K562 (cell line): ENCODE measurements at regions not wholly inside any gene's neighbourhood (a gene's known extent, or its start where the extent isn't known, plus 50 kb on each side); places are given as distances from the start of the nearest gene placed in this dataset.

Source experiments
- ATAC-seq: fragments of 200-7000 bp; cut with Tn5 transposase; 3 replicates; pipeline ENCODE4 v1.9.1; 2020; ENCODE audit warnings: moderate library complexity
- BruUV-seq: library from RNA; stranded (reverse); fragments of 400-500 nt; replicated peaks from 2 replicates; lab custom pipeline; 2021; lab: Mats Ljungman, UMichigan
- CTCF ChIA-PET: fragments of 300-600 bp; formaldehyde crosslinking; extraction: SDS; loops from one replicate; lab custom pipeline; 2021; ENCODE audit warnings: low intra/inter-chr PET ratio; lab: Yijun Ruan, JAX
- POLR2A ChIA-PET: fragments of 300-600, 350-650 bp; sonication (Branson Sonifier 250); formaldehyde crosslinking; extraction: SDS; loops from one replicate; lab custom pipeline; 2021; ENCODE audit warnings: antibody characterized with exemption, inconsistent platforms; lab: Yijun Ruan, JAX
- DNase-seq, 4 experiments: peaks; one replicate each; pipeline versions ENCODE4 v3.0.0 to v3.0.0-alpha.2; 2011 to 2018; ENCODE audit warnings: low spot score in 3 of 4, mixed read lengths in 3 of 4; ENCODE audit errors: extremely low read depth in 1 of 4
- FAIRE-seq: peaks from 2 replicates; lab custom pipeline; 2011; peaks lifted over from hg19 to GRCh38; lab: Jason Lieb, UNC
- H2AFZ ChIP-seq: 2 replicates; pipeline ENCODE4 v1.6.0; 2011; ENCODE audit warnings: low read depth, low read length, control low read depth, inconsistent platforms
- H3K27ac ChIP-seq: fragments of 200-600 bp; 3 replicates; pipeline ENCODE4 v1.8.0; 2011; ENCODE audit warnings: low read depth, mild to moderate bottlenecking, control low read depth, inconsistent platforms, low read length, moderate library complexity, mixed read lengths; ENCODE audit errors: extremely low read depth
- H3K27me3 ChIP-seq, 2 experiments: fragments of 300-600 bp in 1 of 2; 2 replicates in 1 of 2; 3 replicates in 1 of 2; pipeline versions ENCODE4 v1.6.0 to v1.8.0; 2011; ENCODE audit warnings: inconsistent platforms in 2 of 2, low read length in 2 of 2, mild to moderate bottlenecking in 1 of 2, mixed read lengths in 1 of 2, moderate library complexity in 1 of 2; ENCODE audit not compliant: control insufficient read depth in 2 of 2, insufficient read depth in 2 of 2
- H3K36me3 ChIP-seq: fragments of 300-600 bp; 3 replicates; pipeline ENCODE4 v1.8.0; 2011; ENCODE audit warnings: mild to moderate bottlenecking, low read length, inconsistent platforms; ENCODE audit not compliant: control insufficient read depth, insufficient read depth
- H3K4me1 ChIP-seq, 2 experiments: fragments of 200-600 bp in 1 of 2; replicated peaks in 1 of 2; 2 replicates in 1 of 2; 3 replicates in 1 of 2; pipeline versions ENCODE4 v1.5.1 to v1.8.0; 2011; ENCODE audit warnings: inconsistent platforms in 2 of 2, low read length in 2 of 2, mild to moderate bottlenecking in 1 of 2, mixed read lengths in 1 of 2, moderate library complexity in 1 of 2; ENCODE audit not compliant: control insufficient read depth in 2 of 2, insufficient read depth in 2 of 2
- H3K4me2 ChIP-seq: 2 replicates; pipeline ENCODE4 v1.6.1; 2011; ENCODE audit warnings: low read length, control low read depth, inconsistent platforms, mixed read lengths; ENCODE audit not compliant: insufficient read depth
- H3K4me3 ChIP-seq: fragments of 200-600 bp; sonication (generic), shearing (Covaris generic); 2 replicates; pipeline ENCODE4 v1.5.1; 2016; ENCODE audit warnings: control low read depth, inconsistent platforms
- H3K79me2 ChIP-seq: fragments of 200-600 bp; 3 replicates; pipeline ENCODE4 v1.8.0; 2011; ENCODE audit warnings: low read length, inconsistent platforms; ENCODE audit not compliant: control insufficient read depth, insufficient read depth
- H3K9ac ChIP-seq, 2 experiments: 2 replicates each; pipeline versions ENCODE4 v1.6.0 to v1.6.1; 2011; ENCODE audit warnings: low read depth in 2 of 2, low read length in 2 of 2, control low read depth in 1 of 2, inconsistent platforms in 1 of 2, mild to moderate bottlenecking in 1 of 2, mixed read lengths in 1 of 2; ENCODE audit not compliant: insufficient read depth in 1 of 2
- H3K9me1 ChIP-seq: one replicate; pipeline ENCODE4 v1.6.0; 2011; ENCODE audit warnings: inconsistent platforms, mild to moderate bottlenecking, low read length, moderate library complexity; ENCODE audit not compliant: control insufficient read depth, insufficient read depth
- H3K9me3 ChIP-seq: replicated peaks from 2 replicates; pipeline ENCODE4 v1.5.1; 2011; ENCODE audit warnings: low read depth, low read length, inconsistent platforms; ENCODE audit not compliant: control insufficient read depth, insufficient read depth
- H4K20me1 ChIP-seq: replicated peaks from 2 replicates; pipeline ENCODE4 v1.6.1; 2011; ENCODE audit warnings: low read length, inconsistent platforms, mixed read lengths; ENCODE audit not compliant: control insufficient read depth, insufficient read depth
- HNRNPLL ChIP-seq: fragments of 200-400 bp; formaldehyde crosslinking; IDR thresholded peaks from 2 replicates; pipeline ENCODE4 v1.6.1; 2017; ENCODE audit warnings: low read length, low read depth, mild to moderate bottlenecking; ENCODE audit not compliant: poor library complexity, severe bottlenecking
- KLF13 ChIP-seq: fragments of 450-650 bp; IDR thresholded peaks from 2 replicates; pipeline ENCODE4 v1.6.1; 2016; ENCODE audit warnings: missing genetic modification characterization, low read depth, mild to moderate bottlenecking, missing compliant biosample characterization, moderate library complexity, borderline replicate concordance
- POLR3G ChIP-seq: IDR thresholded peaks from 2 replicates; pipeline ENCODE4 v1.6.1; 2011; ENCODE audit not compliant: insufficient read length, insufficient replicate concordance; ENCODE audit errors: extremely low read depth
- ZNF282 ChIP-seq: sonication (generic); formaldehyde crosslinking; IDR thresholded peaks from 2 replicates; pipeline ENCODE4 v1.8.1; 2023; ENCODE audit warnings: missing genetic modification reagents
- ZNF75A ChIP-seq: fragments of 450-650 bp; formaldehyde crosslinking; IDR thresholded peaks from 2 replicates; pipeline ENCODE4 v1.4.0; 2020; ENCODE audit warnings: mild to moderate bottlenecking
- WGBS: fragments of 100-300 bp; shearing (Covaris generic); methylation state at CpG from one replicate; pipeline ENCODE4 v1.1.6; 2016; ENCODE audit warnings: low coverage, mixed read lengths; ENCODE audit not compliant: insufficient coverage; ENCODE audit errors: missing lambda C conversion rate; 5-methylcytosine and 5-hydroxymethylcytosine counted together
- in situ Hi-C: fragments of 300-500 bp; cut with MboI; formaldehyde crosslinking; loops from 4 replicates; pipeline ENCODE4 v1.15.0; 2018; ENCODE audit warnings: inconsistent platforms, mixed read lengths
- intact Hi-C: fragments of 100-400 bp; cut with micrococcal nuclease; formaldehyde crosslinking; loops from 2 replicates; pipeline ENCODE4 v1.14.2; 2022

DNA sequence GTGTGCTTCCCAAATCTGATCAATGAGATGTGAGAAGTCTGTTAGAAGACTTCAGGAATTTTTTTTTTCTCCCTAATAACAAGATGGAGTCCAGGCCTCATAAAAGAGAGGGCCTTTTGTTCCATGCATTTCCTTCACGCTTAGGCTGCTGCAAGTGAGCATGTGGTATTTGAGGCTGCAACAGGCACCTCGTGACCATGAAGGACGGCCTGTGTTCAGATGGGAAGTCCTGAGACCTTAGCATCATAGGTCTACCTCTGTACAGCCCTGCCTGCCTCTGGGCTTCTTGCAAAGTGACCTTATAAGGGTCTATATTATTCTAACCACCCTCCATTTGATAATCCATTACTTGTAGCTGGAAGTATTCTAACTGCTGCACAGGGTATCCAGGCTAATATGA, 86.6 kb downstream of the BOD1 start:
- no peak for TF ChIP-seq ZNF282 (CRISPR knock-in tag)
- no peak for DNase-seq
- 0% methylated on average over 3 of the region's 3 CpGs for WGBS
- Histone ChIP-seq H3K4me2 (no peak overlapping the region), H3K79me2 (no peaks in the 10 kb centered on the region), H3K27ac (no peak overlapping the region), H2AFZ (no peak overlapping the region), H3K4me3 (no peak overlapping the region), H3K4me1 (no peaks in the 10 kb centered on the region), H3K9me3 (no peaks in the 10 kb centered on the region), H3K36me3 (no peaks in the 10 kb centered on the region), H3K27me3 (peaks cover 11 to 12% of the 10 kb centered on the region in 2 experiments; a peak in 4 of 5 replicates), H3K9ac (no peak overlapping the region), H4K20me1 (no peaks in the 10 kb centered on the region), H3K9me1 (no peaks in the 10 kb centered on the region)
- in situ Hi-C loops, result no loop called here
- intact Hi-C loops, result no loop called here
- no peak for ATAC-seq
- no TSS peak for BruUV-seq
- FAIRE-seq, result no peak
- ChIA-PET CTCF (no interaction called here), POLR2A (interaction anchor here (0.9 kb wide), 1 partner anchor 47 kb away, joined by 3 read pairs; no protein-coding TSS in a partner anchor)

DNA sequence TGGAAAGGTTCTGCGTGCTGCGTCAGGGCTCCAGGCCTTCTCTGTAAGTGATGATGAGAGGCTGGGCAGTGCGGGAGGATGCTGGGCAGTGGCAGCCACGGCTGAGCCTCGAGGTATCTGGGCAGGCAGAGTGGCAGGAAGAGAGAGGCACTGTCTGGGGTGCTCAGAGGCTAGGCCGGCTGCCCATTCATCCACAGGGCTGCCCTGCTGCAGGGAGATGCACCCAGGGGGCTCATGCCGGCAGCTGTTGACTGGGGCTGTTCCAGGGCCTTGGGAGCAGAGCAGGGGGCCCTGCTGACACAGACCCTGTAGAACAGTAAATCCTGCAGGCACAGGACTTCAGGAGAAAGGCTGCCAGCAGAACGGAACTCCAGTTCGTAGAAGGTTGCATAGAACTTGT, 88.8 kb downstream of the BOD1 start:
- Histone ChIP-seq H3K9ac (no peak overlapping the region), H4K20me1 (no peaks in the 10 kb centered on the region), H3K4me3 (no peak overlapping the region), H3K9me3 (no peaks in the 10 kb centered on the region), H3K4me2 (no peak overlapping the region), H2AFZ (no peak overlapping the region), H3K79me2 (no peaks in the 10 kb centered on the region), H3K27me3 (peaks cover 11 to 12% of the 10 kb centered on the region in 2 experiments; a peak in 4 of 5 replicates), H3K4me1 (no peaks in the 10 kb centered on the region), H3K36me3 (no peaks in the 10 kb centered on the region), H3K27ac (no peak overlapping the region), H3K9me1 (no peaks in the 10 kb centered on the region)
- FAIRE-seq, result no peak
- in situ Hi-C loops (no loop called here), intact Hi-C loops (no loop called here)
- WGBS, result 0% methylated on average over 9 of the region's 9 CpGs
- BruUV-seq, result no TSS peak
- CTCF ChIA-PET, result no interaction called here
- POLR2A ChIA-PET, result no interaction called here
- TF ChIP-seq KLF13 (no peak), HNRNPLL (no peak), ZNF75A (CRISPR knock-in tag) (no peak), POLR3G (no peak)
- DNase-seq, result no peak
- no peak for ATAC-seq
